HCT116 (cell line): ENCODE measurements at regions not wholly inside any gene's neighbourhood (a gene's known extent, or its start where the extent isn't known, plus 50 kb on each side); places are given as distances from the start of the nearest gene placed in this dataset.

Source experiments
- ATAC-seq: fragments of 200-7000 bp; cut with Tn5 transposase; 2 replicates; pipeline ENCODE4 v1.9.1; 2020; ENCODE audit warnings: mild to moderate bottlenecking, moderate library complexity
- BruUV-seq: library from RNA; stranded (reverse); fragments of 400-500 nt; replicated peaks from 2 replicates; lab custom pipeline; 2021; lab: Mats Ljungman, UMichigan
- CTCF ChIA-PET: fragments of 300-600 bp; sonication (Branson Sonifier 250); formaldehyde crosslinking; loops from one replicate; lab custom pipeline; 2021; ENCODE audit warnings: antibody characterized with exemption; lab: Charles Lee
- POLR2A ChIA-PET: fragments of 300-600, 350-600 bp; sonication (Branson Sonifier 250); formaldehyde crosslinking; loops from one replicate; lab custom pipeline; 2021; ENCODE audit warnings: antibody characterized with exemption; lab: Charles Lee
- RAD21 ChIA-PET, 2 experiments: fragments of 300-600 bp; sonication (Branson Sonifier 250); formaldehyde crosslinking; loops; one replicate each; lab custom pipeline; 2023; ENCODE audit warnings: low total read pairs in 2 of 2; ENCODE audit not compliant: uncharacterized antibody in 2 of 2, unreplicated experiment in 2 of 2, low non-redundant PET in 1 of 2; lab: Charles Lee
- DNase-seq: peaks from one replicate; pipeline ENCODE4 v3.0.0-alpha.2; 2010; ENCODE audit warnings: low read depth, low spot score
- H2AFZ ChIP-seq: fragments of 200-600 bp; shearing (Covaris generic), sonication (generic); 2 replicates; pipeline ENCODE4 v1.6.1; 2017; ENCODE audit warnings: low read depth, mixed run types, mixed read lengths, antibody characterized with exemption, low read length; ENCODE audit not compliant: poor library complexity, severe bottlenecking
- H3K27ac ChIP-seq: 2 replicates; pipeline ENCODE4 v1.5.1; 2012; ENCODE audit warnings: low read depth, low read length
- H3K27me3 ChIP-seq: fragments of 200-600 bp; sonication (generic); 2 replicates; pipeline ENCODE4 v1.6.1; 2016; ENCODE audit warnings: mixed run types, low read length, mixed read lengths; ENCODE audit not compliant: insufficient read depth
- H3K36me3 ChIP-seq, 2 experiments: fragments of 200-500 bp in 1 of 2; fragments of 200-600 bp in 1 of 2; sonication (Bioruptor generic) in 1 of 2; sonication (generic) in 1 of 2; 2 replicates each; pipeline versions ENCODE4 v1.5.1 to v1.6.1; 2014 to 2016; ENCODE audit warnings: low read length in 2 of 2, inconsistent platforms in 1 of 2, mixed read lengths in 1 of 2, mixed run types in 1 of 2; ENCODE audit not compliant: insufficient read depth in 2 of 2, control insufficient read depth in 1 of 2
- H3K4me1 ChIP-seq, 2 experiments: fragments of 200-600 bp in 1 of 2; sonication (generic) in 1 of 2; 2 replicates each; pipeline versions ENCODE4 v1.5.1 to v1.6.1; 2012 to 2017; ENCODE audit warnings: low read length in 2 of 2, inconsistent platforms in 1 of 2, mild to moderate bottlenecking in 1 of 2, mixed read lengths in 1 of 2, mixed run types in 1 of 2, moderate library complexity in 1 of 2; ENCODE audit not compliant: insufficient read depth in 2 of 2, control insufficient read depth in 1 of 2
- H3K4me2 ChIP-seq: fragments of 200-600 bp; sonication (generic); 2 replicates; pipeline ENCODE4 v1.6.1; 2017; ENCODE audit warnings: mixed run types, low read length, mixed read lengths
- H3K4me3 ChIP-seq, 2 experiments: fragments of 200-600 bp in 1 of 2; sonication (generic) in 1 of 2; replicated peaks in 1 of 2; 2 replicates each; pipeline ENCODE4 v1.5.1; 2011 to 2016; ENCODE audit warnings: low read length in 2 of 2, control low read depth in 1 of 2, low read depth in 1 of 2, mild to moderate bottlenecking in 1 of 2, mixed read lengths in 1 of 2, mixed run types in 1 of 2
- H3K79me2 ChIP-seq: fragments of 200-600 bp; sonication (generic); 2 replicates; pipeline ENCODE4 v1.6.1; 2017; ENCODE audit warnings: mild to moderate bottlenecking, mixed run types, low read length, moderate library complexity, mixed read lengths; ENCODE audit not compliant: insufficient read depth
- H3K9ac ChIP-seq: fragments of 200-600 bp; sonication (generic); 2 replicates; pipeline ENCODE4 v1.6.1; 2016; ENCODE audit warnings: low read length, mixed read lengths
- H3K9me2 ChIP-seq: fragments of 200-600 bp; sonication (generic), shearing (Covaris generic); 2 replicates; pipeline ENCODE4 v1.6.1; 2017; ENCODE audit warnings: mixed run types, mild to moderate bottlenecking, moderate library complexity; ENCODE audit not compliant: insufficient read depth
- H3K9me3 ChIP-seq, 2 experiments: fragments of 200-500 bp in 1 of 2; fragments of 200-600 bp in 1 of 2; sonication (Bioruptor generic) in 1 of 2; sonication (generic) in 1 of 2; 2 replicates each; pipeline ENCODE4 v1.6.1; 2014 to 2017; ENCODE audit warnings: low read length in 2 of 2, mixed read lengths in 2 of 2, inconsistent platforms in 1 of 2, low read depth in 1 of 2, mild to moderate bottlenecking in 1 of 2, mixed run types in 1 of 2, moderate library complexity in 1 of 2; ENCODE audit not compliant: control insufficient read depth in 1 of 2, insufficient read depth in 1 of 2
- H4K20me1 ChIP-seq: fragments of 200-600 bp; sonication (generic), shearing (Covaris generic); 2 replicates; pipeline ENCODE4 v1.6.1; 2017; ENCODE audit warnings: mixed run types, mild to moderate bottlenecking, moderate library complexity; ENCODE audit not compliant: insufficient read depth
- CBX3 ChIP-seq: IDR thresholded peaks from 2 replicates; pipeline ENCODE4 v1.6.1; 2012; ENCODE audit warnings: low read depth
- EGR1 ChIP-seq: IDR thresholded peaks from 2 replicates; pipeline ENCODE4 v1.6.1; 2012; ENCODE audit warnings: low read depth
- SIN3A ChIP-seq: IDR thresholded peaks from 2 replicates; pipeline ENCODE4 v1.6.1; 2012; ENCODE audit warnings: low read depth
- SP1 ChIP-seq: IDR thresholded peaks from 2 replicates; pipeline ENCODE4 v1.6.1; 2012; ENCODE audit warnings: low read depth
- SRF ChIP-seq: IDR thresholded peaks from 2 replicates; pipeline ENCODE4 v1.6.1; 2012; ENCODE audit warnings: low read depth
- ZFX ChIP-seq: fragments of 450-650 bp; IDR thresholded peaks from 2 replicates; pipeline ENCODE4 v1.6.1; 2017
- ZNF274 ChIP-seq: fragments of 200-500 bp; sonication (Bioruptor generic); IDR thresholded peaks from 2 replicates; pipeline ENCODE4 v1.6.1; 2014; ENCODE audit warnings: mild to moderate bottlenecking, low read depth, low read length, inconsistent platforms
- intact Hi-C: fragments of 100-400 bp; cut with micrococcal nuclease; formaldehyde crosslinking; loops from 2 replicates; pipeline ENCODE4 v1.10.0; 2022
- TF ChIP-seq, protein P1 (sequence below): IDR thresholded peaks from 2 replicates; pipeline ENCODE4 v1.6.1; 2012; ENCODE audit warnings: low read depth
- TF ChIP-seq, protein P2 (sequence below): IDR thresholded peaks from 2 replicates; pipeline ENCODE4 v1.6.1; 2012

DNA sequence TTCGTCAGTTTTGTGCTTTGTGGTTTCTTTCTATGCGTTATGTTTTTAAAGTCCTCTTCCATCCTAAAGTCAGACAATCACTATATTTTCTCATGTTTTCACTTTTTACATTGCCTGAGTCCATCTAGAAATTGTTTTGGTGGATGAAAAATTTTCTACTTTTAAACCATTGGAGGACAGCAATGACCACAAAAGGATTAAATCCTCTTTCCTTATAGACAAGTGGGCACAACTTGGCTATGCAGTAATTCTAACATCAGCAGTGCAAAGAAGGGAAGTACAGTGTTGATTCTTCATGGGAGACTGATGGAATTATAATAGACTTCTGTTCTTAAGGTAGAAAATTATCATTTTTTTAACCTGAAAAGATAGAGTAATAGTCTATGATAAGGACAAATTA is 75.5 kb downstream of the PALM2AKAP2 start:
- RAD21 ChIA-PET = no interaction called here
- Histone ChIP-seq H2AFZ (no peak overlapping the region), H3K79me2 (no peaks in the 10 kb centered on the region), H3K4me3 (no peak overlapping the region), H3K9me3 (no peaks in the 10 kb centered on the region), H3K4me2 (no peak overlapping the region), H4K20me1 (no peaks in the 10 kb centered on the region), H3K27ac (no peak overlapping the region), H3K9ac (no peak overlapping the region), H3K4me1 (peaks cover 0 to 7% of the 10 kb centered on the region in 2 experiments; a peak in 3 of 4 replicates), H3K36me3 (no peaks in the 10 kb centered on the region), H3K27me3 (peaks cover 28% of the 10 kb centered on the region; the same call in 1 of the 2 replicates), H3K9me2 (no peaks in the 10 kb centered on the region)
- no TSS peak for BruUV-seq
- TF ChIP-seq SRF = no peak
- TF ChIP-seq, protein P1, sequence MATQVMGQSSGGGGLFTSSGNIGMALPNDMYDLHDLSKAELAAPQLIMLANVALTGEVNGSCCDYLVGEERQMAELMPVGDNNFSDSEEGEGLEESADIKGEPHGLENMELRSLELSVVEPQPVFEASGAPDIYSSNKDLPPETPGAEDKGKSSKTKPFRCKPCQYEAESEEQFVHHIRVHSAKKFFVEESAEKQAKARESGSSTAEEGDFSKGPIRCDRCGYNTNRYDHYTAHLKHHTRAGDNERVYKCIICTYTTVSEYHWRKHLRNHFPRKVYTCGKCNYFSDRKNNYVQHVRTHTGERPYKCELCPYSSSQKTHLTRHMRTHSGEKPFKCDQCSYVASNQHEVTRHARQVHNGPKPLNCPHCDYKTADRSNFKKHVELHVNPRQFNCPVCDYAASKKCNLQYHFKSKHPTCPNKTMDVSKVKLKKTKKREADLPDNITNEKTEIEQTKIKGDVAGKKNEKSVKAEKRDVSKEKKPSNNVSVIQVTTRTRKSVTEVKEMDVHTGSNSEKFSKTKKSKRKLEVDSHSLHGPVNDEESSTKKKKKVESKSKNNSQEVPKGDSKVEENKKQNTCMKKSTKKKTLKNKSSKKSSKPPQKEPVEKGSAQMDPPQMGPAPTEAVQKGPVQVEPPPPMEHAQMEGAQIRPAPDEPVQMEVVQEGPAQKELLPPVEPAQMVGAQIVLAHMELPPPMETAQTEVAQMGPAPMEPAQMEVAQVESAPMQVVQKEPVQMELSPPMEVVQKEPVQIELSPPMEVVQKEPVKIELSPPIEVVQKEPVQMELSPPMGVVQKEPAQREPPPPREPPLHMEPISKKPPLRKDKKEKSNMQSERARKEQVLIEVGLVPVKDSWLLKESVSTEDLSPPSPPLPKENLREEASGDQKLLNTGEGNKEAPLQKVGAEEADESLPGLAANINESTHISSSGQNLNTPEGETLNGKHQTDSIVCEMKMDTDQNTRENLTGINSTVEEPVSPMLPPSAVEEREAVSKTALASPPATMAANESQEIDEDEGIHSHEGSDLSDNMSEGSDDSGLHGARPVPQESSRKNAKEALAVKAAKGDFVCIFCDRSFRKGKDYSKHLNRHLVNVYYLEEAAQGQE = no peak
- CTCF ChIA-PET = no interaction called here
- POLR2A ChIA-PET = no interaction called here
- no peak for ATAC-seq
- no peak for DNase-seq
- intact Hi-C loops = no loop called here

DNA sequence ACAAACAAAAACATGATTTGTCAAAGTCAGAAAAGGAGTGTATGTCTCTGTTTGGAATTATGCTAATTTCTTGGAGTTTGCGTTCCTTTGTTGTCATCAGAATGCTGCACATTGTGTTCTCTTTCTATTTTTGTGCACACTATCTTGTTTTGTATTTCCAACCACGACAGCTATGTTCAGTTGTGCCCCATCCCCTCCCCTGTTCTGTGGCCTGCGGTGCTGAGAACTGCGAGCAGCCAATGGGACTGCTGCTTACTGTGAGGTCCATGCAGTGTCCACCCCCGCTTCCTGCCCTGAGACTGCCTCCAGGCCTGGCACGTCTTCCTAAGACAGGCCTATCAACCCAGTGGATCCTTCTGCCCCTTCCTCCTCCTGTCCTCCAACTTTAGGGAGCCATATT is 76.8 kb downstream of the PALM2AKAP2 start:
- no peak overlapping the region for H3K9ac ChIP-seq
- TF ChIP-seq ZFX (no peak), EGR1 (peak; percentile 90), CBX3 (no peak), SP1 (peak; percentile 48; the same call in 1 of the 2 replicates), SIN3A (no peak), SRF (no peak), ZNF274 (no peak)
- TF ChIP-seq, protein P2, sequence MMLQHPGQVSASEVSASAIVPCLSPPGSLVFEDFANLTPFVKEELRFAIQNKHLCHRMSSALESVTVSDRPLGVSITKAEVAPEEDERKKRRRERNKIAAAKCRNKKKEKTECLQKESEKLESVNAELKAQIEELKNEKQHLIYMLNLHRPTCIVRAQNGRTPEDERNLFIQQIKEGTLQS = no peak
- TF ChIP-seq, protein P1 = no peak
- ChIA-PET CTCF (interaction anchor here (1.5 kb wide), 1 partner anchor 295 kb away, joined by 3 read pairs; no protein-coding TSS in a partner anchor), RAD21 (no interaction called here), POLR2A (no interaction called here)
- H3K27ac ChIP-seq = no peak overlapping the region
- intact Hi-C loops = no loop called here
- H3K4me1 ChIP-seq = peaks cover 0 to 7% of the 10 kb centered on the region in 2 experiments; a peak in 3 of 4 replicates
- peak; percentile 28 for DNase-seq
- H3K9me2 ChIP-seq = no peaks in the 10 kb centered on the region
- no peaks in the 10 kb centered on the region for H3K79me2 ChIP-seq
- H3K9me3 ChIP-seq = no peaks in the 10 kb centered on the region
- H3K27me3 ChIP-seq = peaks cover 40% of the 10 kb centered on the region; the same call in 1 of the 2 replicates
- BruUV-seq = no TSS peak
- H4K20me1 ChIP-seq = no peaks in the 10 kb centered on the region
- no peaks in the 10 kb centered on the region for H3K36me3 ChIP-seq
- peak overlapping the region; percentile 55 for H2AFZ ChIP-seq
- no peak overlapping the region for H3K4me3 ChIP-seq
- peak; percentile 87 for ATAC-seq
- peak overlapping the region; percentile 44 for H3K4me2 ChIP-seq
